ENCODE measurements at regions not wholly inside any gene's neighbourhood (a gene's known extent, or its start where the extent isn't known, plus 50 kb on each side); places are given as distances from the start of the nearest gene placed in this dataset.
"Not testable (repeated sequence)": the region's sequence is repeated elsewhere in the genome, so short reads cannot be mapped to it uniquely, and the experiment has no call there.

DNA sequence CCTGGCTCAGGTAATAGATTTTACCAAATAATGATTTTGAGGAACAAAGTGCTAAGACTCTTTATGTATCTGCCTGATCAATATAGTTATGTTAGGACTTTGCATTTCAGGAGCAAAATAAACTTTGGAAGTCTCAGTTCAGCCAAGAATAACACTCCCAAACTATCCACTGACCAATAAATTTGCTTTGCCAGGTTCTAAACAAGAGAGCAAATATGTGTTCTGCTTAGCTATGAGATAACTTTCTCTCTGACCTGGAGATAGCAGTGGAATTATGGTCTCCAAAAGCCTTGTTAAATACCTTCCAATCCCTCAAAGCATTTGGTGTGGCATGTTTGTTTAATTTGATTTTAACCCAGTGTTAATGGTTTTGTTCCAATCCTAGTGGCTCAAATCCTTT, 1541.1 kb downstream of the FAM181B start:
- Histone ChIP-seq H3K4me2 (ENCODE audit: insufficient read depth, low read length) (no peak overlapping the region), H3K4me1 (ENCODE audit: control insufficient read depth, extremely low read depth, insufficient read depth, low read length) (no peaks in the 10 kb centered on the region), H3K9me3 (replicated peaks; ENCODE audit: control insufficient read depth, insufficient read depth, low read length) (peaks cover 2% of the 10 kb centered on the region), H3K36me3 (ENCODE audit: control insufficient read depth in 2 of 2, extremely low read depth in 1 of 2, insufficient read depth in 2 of 2, low read length in 2 of 2) (no peaks in the 10 kb centered on the region), H3K4me3 (replicated peaks in 1 of 3; ENCODE audit: insufficient read depth in 1 of 3, low read depth in 1 of 3, low read length in 3 of 3) (no peak overlapping the region), H3K79me2 (ENCODE audit: control insufficient read depth, insufficient read depth, low read length) (no peaks in the 10 kb centered on the region), H3K27ac (ENCODE audit: insufficient read depth, low read depth, low read length) (no peak overlapping the region), H3K9ac (replicated peaks; ENCODE audit: extremely low read depth, insufficient read depth, low read length) (no peak overlapping the region), H3K9me1 (replicated peaks; ENCODE audit: control insufficient read depth, extremely low read depth, insufficient read depth, low read length) (no peaks in the 10 kb centered on the region), H2AFZ (ENCODE audit: low read depth, low read length) (no peak overlapping the region), H3K27me3 (ENCODE audit: control insufficient read depth in 2 of 2, insufficient read depth in 2 of 2, low read length in 2 of 2) (no peaks in the 10 kb centered on the region), H4K20me1 (replicated peaks; ENCODE audit: control insufficient read depth, extremely low read depth, insufficient read depth, low read length) (no peaks in the 10 kb centered on the region)
- no peak for TF ChIP-seq JUN (IDR thresholded peaks at IDR 0.05; ENCODE audit: borderline replicate concordance, insufficient read depth, insufficient read length, low read depth)
- no peak for TF ChIP-seq MYC (IDR thresholded peaks at IDR 0.05; ENCODE audit: low read depth, low read length)
- no peak for TF ChIP-seq EZH2 (IDR thresholded peaks at IDR 0.05; ENCODE audit: borderline replicate concordance, low read depth, low read length, severe bottlenecking)
- TF ChIP-seq MAX (IDR thresholded peaks at IDR 0.05; ENCODE audit: insufficient read depth, insufficient read length): no peak
- no peak for TF ChIP-seq FOS (IDR thresholded peaks at IDR 0.05; ENCODE audit: borderline replicate concordance, insufficient read depth, low read length)
- TF ChIP-seq POLR2A (IDR thresholded peaks at IDR 0.05; ENCODE audit: low read depth, low read length): no peak
- TF ChIP-seq GATA2 (IDR thresholded peaks at IDR 0.05; ENCODE audit: insufficient read depth, insufficient read length, low read depth, low read length): no peak
- ChIA-PET CTCF (no interaction called here), POLR2A (no interaction called here)
- FAIRE-seq: no peak
- DNase-seq (ENCODE audit: low read depth, low spot score): no peak
- no TSS peak for BruUV-seq (replicated peaks)
- dilution Hi-C loops (cut with MboI; ENCODE audit: extremely low pct_ligation_motif_present, low sequenced_read_pairs): no loop called here
- intact Hi-C loops (cut with micrococcal nuclease): no loop called here

- TF ChIP-seq MYC (IDR thresholded peaks at IDR 0.05; ENCODE audit: low read depth, low read length) (no peak), MAX (IDR thresholded peaks at IDR 0.05; ENCODE audit: insufficient read depth, insufficient read length) (no peak)
Measured at GRCh38 chr11:81190546-81190945, 1543.1 kb downstream of the FAM181B start.

GRCh38 chr11:81187033-81187432, 1546.6 kb downstream of the FAM181B start:
- H3K27ac ChIP-seq (ENCODE audit: insufficient read depth, low read depth, low read length); H3K9me1 ChIP-seq (replicated peaks; ENCODE audit: control insufficient read depth, extremely low read depth, insufficient read depth, low read length); H2AFZ ChIP-seq (ENCODE audit: low read depth, low read length); BruUV-seq (replicated peaks); dilution Hi-C loops (cut with MboI; ENCODE audit: extremely low pct_ligation_motif_present, low sequenced_read_pairs); CTCF ChIA-PET; H3K79me2 ChIP-seq (ENCODE audit: control insufficient read depth, insufficient read depth, low read length); H3K9ac ChIP-seq (replicated peaks; ENCODE audit: extremely low read depth, insufficient read depth, low read length); H3K27me3 ChIP-seq (ENCODE audit: control insufficient read depth in 2 of 2, insufficient read depth in 2 of 2, low read length in 2 of 2); FAIRE-seq; H3K9me3 ChIP-seq (replicated peaks; ENCODE audit: control insufficient read depth, insufficient read depth, low read length); H3K4me2 ChIP-seq (ENCODE audit: insufficient read depth, low read length); H3K4me3 ChIP-seq (replicated peaks in 1 of 3; ENCODE audit: insufficient read depth in 1 of 3, low read depth in 1 of 3, low read length in 3 of 3); H4K20me1 ChIP-seq (replicated peaks; ENCODE audit: control insufficient read depth, extremely low read depth, insufficient read depth, low read length); DNase-seq (ENCODE audit: low read depth, low spot score); H3K4me1 ChIP-seq (ENCODE audit: control insufficient read depth, extremely low read depth, insufficient read depth, low read length); intact Hi-C loops (cut with micrococcal nuclease); H3K36me3 ChIP-seq (ENCODE audit: control insufficient read depth in 2 of 2, extremely low read depth in 1 of 2, insufficient read depth in 2 of 2, low read length in 2 of 2); POLR2A ChIA-PET: not testable (repeated sequence)

More at GRCh38 chr11:81190546-81190945, 1543.1 kb downstream of the FAM181B start:
- Histone ChIP-seq H2AFZ (ENCODE audit: low read depth, low read length) (no peak overlapping the region), H3K4me1 (ENCODE audit: control insufficient read depth, extremely low read depth, insufficient read depth, low read length) (no peaks in the 10 kb centered on the region), H3K9me1 (replicated peaks; ENCODE audit: control insufficient read depth, extremely low read depth, insufficient read depth, low read length) (no peaks in the 10 kb centered on the region), H3K4me2 (ENCODE audit: insufficient read depth, low read length) (no peak overlapping the region), H3K27ac (ENCODE audit: insufficient read depth, low read depth, low read length) (no peak overlapping the region), H3K9ac (replicated peaks; ENCODE audit: extremely low read depth, insufficient read depth, low read length) (no peak overlapping the region), H3K27me3 (ENCODE audit: control insufficient read depth in 2 of 2, insufficient read depth in 2 of 2, low read length in 2 of 2) (no peaks in the 10 kb centered on the region), H3K9me3 (replicated peaks; ENCODE audit: control insufficient read depth, insufficient read depth, low read length) (no peaks in the 10 kb centered on the region), H4K20me1 (replicated peaks; ENCODE audit: control insufficient read depth, extremely low read depth, insufficient read depth, low read length) (no peaks in the 10 kb centered on the region), H3K79me2 (ENCODE audit: control insufficient read depth, insufficient read depth, low read length) (no peaks in the 10 kb centered on the region), H3K36me3 (ENCODE audit: control insufficient read depth in 2 of 2, extremely low read depth in 1 of 2, insufficient read depth in 2 of 2, low read length in 2 of 2) (no peaks in the 10 kb centered on the region), H3K4me3 (replicated peaks in 1 of 3; ENCODE audit: insufficient read depth in 1 of 3, low read depth in 1 of 3, low read length in 3 of 3) (no peak overlapping the region)
- intact Hi-C loops (cut with micrococcal nuclease): no loop called here
- POLR2A ChIA-PET: no interaction called here
- BruUV-seq (replicated peaks): no TSS peak
- DNase-seq (ENCODE audit: low read depth, low spot score): no peak
- FAIRE-seq: no peak
- CTCF ChIA-PET: no interaction called here
- dilution Hi-C loops (cut with MboI; ENCODE audit: extremely low pct_ligation_motif_present, low sequenced_read_pairs): no loop called here
